ENCODE measurements at regions not wholly inside any gene's neighbourhood (a gene's known extent, or its start where the extent isn't known, plus 50 kb on each side); places are given as distances from the start of the nearest gene placed in this dataset.

DNA sequence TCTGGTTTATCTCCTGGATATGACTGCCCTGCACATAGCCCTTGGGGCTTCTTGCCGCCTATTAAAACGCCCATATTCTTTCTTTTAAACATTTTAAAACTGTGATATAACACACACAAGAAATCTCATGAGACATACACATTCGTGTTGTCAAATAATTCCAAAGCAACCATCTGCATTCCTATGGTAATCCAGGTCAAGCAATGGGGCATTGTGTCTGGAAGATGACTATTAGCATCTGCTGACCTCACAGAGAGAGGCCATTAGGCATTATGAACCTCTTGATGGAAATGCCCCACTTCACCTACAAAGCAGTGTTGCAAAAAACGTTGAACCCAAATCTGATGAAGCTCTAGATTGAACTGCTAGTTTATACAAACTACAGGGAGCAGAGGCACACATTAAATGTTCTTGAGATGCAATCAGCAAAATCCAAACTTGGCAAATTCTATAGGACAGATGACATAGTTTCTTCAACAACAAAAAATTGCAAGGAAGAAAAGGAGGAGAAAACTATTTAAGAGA, 513.8 kb upstream of the CCDC196 start:
- TF ChIP-seq, protein P1, sequence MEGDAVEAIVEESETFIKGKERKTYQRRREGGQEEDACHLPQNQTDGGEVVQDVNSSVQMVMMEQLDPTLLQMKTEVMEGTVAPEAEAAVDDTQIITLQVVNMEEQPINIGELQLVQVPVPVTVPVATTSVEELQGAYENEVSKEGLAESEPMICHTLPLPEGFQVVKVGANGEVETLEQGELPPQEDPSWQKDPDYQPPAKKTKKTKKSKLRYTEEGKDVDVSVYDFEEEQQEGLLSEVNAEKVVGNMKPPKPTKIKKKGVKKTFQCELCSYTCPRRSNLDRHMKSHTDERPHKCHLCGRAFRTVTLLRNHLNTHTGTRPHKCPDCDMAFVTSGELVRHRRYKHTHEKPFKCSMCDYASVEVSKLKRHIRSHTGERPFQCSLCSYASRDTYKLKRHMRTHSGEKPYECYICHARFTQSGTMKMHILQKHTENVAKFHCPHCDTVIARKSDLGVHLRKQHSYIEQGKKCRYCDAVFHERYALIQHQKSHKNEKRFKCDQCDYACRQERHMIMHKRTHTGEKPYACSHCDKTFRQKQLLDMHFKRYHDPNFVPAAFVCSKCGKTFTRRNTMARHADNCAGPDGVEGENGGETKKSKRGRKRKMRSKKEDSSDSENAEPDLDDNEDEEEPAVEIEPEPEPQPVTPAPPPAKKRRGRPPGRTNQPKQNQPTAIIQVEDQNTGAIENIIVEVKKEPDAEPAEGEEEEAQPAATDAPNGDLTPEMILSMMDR (conservative IDR thresholded peaks at IDR 0.05 in 1 of 2, IDR thresholded peaks at IDR 0.05 in 1 of 2; ENCODE audit: low read depth in 1 of 2, low read length in 2 of 2), result no peak
- TF ChIP-seq EZH2 (IDR thresholded peaks at IDR 0.05; ENCODE audit: low read length, missing control alignments), result no peak

All from fibroblast of lung (primary cell).